Peyer's patch (tissue), 4 donors: ENCODE measurements at regions not wholly inside any gene's neighbourhood (a gene's known extent, or its start where the extent isn't known, plus 50 kb on each side); places are given as distances from the start of the nearest gene placed in this dataset.

ENCODE experiments used
- POLR2A ChIP-seq, 2 donors: fragments of 450-650 bp; IDR thresholded peaks; one replicate each; pipeline ENCODE4 v1.5.1; 2017; ENCODE audit warnings: antibody characterized with exemption in 2 of 2, mild to moderate bottlenecking in 2 of 2, moderate library complexity in 2 of 2
- TF ChIP-seq, protein P1 (sequence below), 6 experiments: fragments of 450-650 bp in 4 of 6; fragments of 200-600 bp in 2 of 6; sonication (generic) in 1 of 6; IDR thresholded peaks; one replicate each; pipeline ENCODE4 v1.5.1; 2017 to 2019; ENCODE audit warnings: antibody characterized with exemption in 6 of 6, mild to moderate bottlenecking in 3 of 6, moderate library complexity in 1 of 6

DNA sequence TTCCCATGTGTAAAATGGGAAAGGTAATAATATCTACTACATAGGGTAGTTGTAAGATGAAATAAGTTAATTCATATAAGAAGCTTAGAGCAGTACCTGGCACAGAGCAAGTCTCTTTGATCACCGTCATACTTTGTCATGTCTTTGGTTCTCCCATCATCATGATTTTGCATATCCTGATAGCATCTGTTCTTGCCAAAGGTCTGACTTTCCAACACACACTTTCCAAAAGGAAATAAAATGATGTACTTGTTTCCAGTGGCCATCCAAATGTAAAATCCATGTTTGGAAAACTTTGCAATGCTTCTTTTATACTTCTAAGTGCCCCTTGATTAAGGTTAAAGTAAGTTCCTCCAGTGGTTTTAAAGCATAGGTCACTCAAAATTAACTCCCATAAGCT, 266.9 kb upstream of the PTGER4 start:
- TF ChIP-seq, protein P1, sequence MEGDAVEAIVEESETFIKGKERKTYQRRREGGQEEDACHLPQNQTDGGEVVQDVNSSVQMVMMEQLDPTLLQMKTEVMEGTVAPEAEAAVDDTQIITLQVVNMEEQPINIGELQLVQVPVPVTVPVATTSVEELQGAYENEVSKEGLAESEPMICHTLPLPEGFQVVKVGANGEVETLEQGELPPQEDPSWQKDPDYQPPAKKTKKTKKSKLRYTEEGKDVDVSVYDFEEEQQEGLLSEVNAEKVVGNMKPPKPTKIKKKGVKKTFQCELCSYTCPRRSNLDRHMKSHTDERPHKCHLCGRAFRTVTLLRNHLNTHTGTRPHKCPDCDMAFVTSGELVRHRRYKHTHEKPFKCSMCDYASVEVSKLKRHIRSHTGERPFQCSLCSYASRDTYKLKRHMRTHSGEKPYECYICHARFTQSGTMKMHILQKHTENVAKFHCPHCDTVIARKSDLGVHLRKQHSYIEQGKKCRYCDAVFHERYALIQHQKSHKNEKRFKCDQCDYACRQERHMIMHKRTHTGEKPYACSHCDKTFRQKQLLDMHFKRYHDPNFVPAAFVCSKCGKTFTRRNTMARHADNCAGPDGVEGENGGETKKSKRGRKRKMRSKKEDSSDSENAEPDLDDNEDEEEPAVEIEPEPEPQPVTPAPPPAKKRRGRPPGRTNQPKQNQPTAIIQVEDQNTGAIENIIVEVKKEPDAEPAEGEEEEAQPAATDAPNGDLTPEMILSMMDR (IDR thresholded peaks at IDR 0.05), result no peak
- TF ChIP-seq POLR2A (IDR thresholded peaks at IDR 0.05), result no peak
